RWPE2 (cell line): ENCODE measurements at regions not wholly inside any gene's neighbourhood (a gene's known extent, or its start where the extent isn't known, plus 50 kb on each side); places are given as distances from the start of the nearest gene placed in this dataset.

Source experiments
- ATAC-seq: fragments of 200-7000 bp; cut with Tn5 transposase; 3 replicates; pipeline ENCODE4 v1.9.1; 2021; ENCODE audit warnings: low read depth
- DNase-seq: peaks from one replicate; pipeline ENCODE4 v3.0.0-alpha.2; 2020; ENCODE audit warnings: low spot score
- H3K27ac ChIP-seq: fragments of 450-650 bp; 2 replicates; pipeline ENCODE4 v1.5.1; 2017; ENCODE audit warnings: mild to moderate bottlenecking; ENCODE audit not compliant: poor library complexity, severe bottlenecking
- H3K27me3 ChIP-seq: fragments of 250-450 bp; sonication (Bioruptor Pico); 2 replicates; pipeline ENCODE4 v1.5.1; 2021; ENCODE audit warnings: mild to moderate bottlenecking, moderate library complexity; ENCODE audit not compliant: insufficient read depth, poor library complexity, severe bottlenecking
- H3K36me3 ChIP-seq: fragments of 250-450 bp; sonication (Bioruptor Pico); 2 replicates; pipeline ENCODE4 v1.5.1; 2020; ENCODE audit warnings: low read depth, mild to moderate bottlenecking, moderate library complexity
- H3K4me1 ChIP-seq: fragments of 250-450 bp; sonication (Bioruptor Pico); 2 replicates; pipeline ENCODE4 v1.5.1; 2021; ENCODE audit warnings: mild to moderate bottlenecking, moderate library complexity; ENCODE audit not compliant: insufficient read depth, poor library complexity, severe bottlenecking
- H3K4me3 ChIP-seq: fragments of 250-450 bp; sonication (Bioruptor Pico); 2 replicates; pipeline ENCODE4 v1.5.1; 2021; ENCODE audit warnings: mild to moderate bottlenecking, moderate library complexity; ENCODE audit not compliant: severe bottlenecking
- H3K9me3 ChIP-seq: fragments of 250-450 bp; sonication (Bioruptor Pico); 2 replicates; pipeline ENCODE4 v1.5.1; 2021; ENCODE audit warnings: mild to moderate bottlenecking, moderate library complexity; ENCODE audit not compliant: severe bottlenecking
- TF ChIP-seq, protein P1 (sequence below): fragments of 450-650 bp; IDR thresholded peaks from one replicate; pipeline ENCODE4 v1.5.1; 2017; ENCODE audit warnings: mild to moderate bottlenecking, moderate library complexity; ENCODE audit not compliant: poor library complexity, severe bottlenecking

DNA sequence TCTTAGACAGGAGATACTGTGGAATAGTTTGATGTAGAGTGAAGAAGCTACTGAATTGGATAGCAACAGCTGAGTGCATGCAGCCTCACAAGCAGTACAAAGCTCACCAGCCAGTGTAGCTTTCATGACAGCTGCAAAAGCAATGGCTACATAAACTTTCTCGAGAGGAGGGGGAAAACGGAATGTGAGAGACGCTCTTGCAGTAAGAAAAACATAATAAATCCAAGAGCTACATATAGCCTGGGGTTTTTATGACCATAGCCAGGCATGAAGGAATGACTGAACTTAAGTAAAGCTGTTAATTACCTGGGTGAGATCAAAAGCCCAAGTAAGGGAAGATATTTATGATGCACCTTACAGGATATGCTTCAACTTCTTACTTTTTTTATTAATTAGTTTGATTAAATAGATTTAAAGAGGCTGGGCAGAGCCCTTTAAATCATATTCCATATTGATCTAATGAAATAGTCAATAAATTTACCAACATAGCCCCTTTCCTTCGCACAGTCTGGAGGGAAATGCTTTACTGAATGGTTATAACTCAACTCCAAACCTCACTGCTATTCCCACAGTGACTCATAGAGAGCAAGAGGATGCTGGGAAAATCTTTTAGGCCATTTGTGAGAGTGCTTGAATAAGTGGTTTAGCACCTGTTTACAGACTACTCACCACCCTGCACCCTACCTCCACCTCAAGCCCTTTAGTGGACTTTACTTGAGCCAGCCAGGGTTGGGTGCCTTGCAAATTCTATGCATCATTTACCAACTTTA, 407.2 kb upstream of the CLINT1 start:
- no peak overlapping the region for H3K4me3 ChIP-seq
- H3K36me3 ChIP-seq = no peaks in the 10 kb centered on the region
- no peak overlapping the region for H3K27ac ChIP-seq
- H3K27me3 ChIP-seq = no peaks in the 10 kb centered on the region
- H3K9me3 ChIP-seq = peaks cover 2% of the 10 kb centered on the region
- ATAC-seq (no peak), DNase-seq (no peak)
- TF ChIP-seq, protein P1, sequence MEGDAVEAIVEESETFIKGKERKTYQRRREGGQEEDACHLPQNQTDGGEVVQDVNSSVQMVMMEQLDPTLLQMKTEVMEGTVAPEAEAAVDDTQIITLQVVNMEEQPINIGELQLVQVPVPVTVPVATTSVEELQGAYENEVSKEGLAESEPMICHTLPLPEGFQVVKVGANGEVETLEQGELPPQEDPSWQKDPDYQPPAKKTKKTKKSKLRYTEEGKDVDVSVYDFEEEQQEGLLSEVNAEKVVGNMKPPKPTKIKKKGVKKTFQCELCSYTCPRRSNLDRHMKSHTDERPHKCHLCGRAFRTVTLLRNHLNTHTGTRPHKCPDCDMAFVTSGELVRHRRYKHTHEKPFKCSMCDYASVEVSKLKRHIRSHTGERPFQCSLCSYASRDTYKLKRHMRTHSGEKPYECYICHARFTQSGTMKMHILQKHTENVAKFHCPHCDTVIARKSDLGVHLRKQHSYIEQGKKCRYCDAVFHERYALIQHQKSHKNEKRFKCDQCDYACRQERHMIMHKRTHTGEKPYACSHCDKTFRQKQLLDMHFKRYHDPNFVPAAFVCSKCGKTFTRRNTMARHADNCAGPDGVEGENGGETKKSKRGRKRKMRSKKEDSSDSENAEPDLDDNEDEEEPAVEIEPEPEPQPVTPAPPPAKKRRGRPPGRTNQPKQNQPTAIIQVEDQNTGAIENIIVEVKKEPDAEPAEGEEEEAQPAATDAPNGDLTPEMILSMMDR = no peak
- no peaks in the 10 kb centered on the region for H3K4me1 ChIP-seq

DNA sequence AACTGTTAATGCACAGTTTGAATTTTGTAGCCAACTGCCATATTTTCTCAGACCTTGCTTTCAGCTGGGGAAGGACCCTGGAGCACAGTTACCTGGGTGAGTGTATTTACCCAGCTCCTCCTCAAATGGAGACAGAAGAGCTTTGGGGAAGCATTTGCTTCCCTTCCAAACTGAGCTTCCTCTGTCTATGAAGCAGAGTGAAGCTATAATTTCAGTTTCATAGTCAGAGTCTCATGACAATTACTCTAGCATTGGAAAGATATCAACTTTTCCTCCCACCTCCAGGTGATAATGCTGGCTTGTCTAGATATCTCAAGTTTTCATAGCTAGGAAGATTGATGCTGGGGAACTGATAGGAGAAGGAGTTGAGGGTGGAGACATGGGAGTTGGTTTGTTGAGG, 406.4 kb upstream of the CLINT1 start:
- no peak for ATAC-seq
- Histone ChIP-seq H3K27ac (no peak overlapping the region), H3K36me3 (no peaks in the 10 kb centered on the region), H3K4me1 (no peaks in the 10 kb centered on the region), H3K4me3 (no peak overlapping the region), H3K27me3 (no peaks in the 10 kb centered on the region), H3K9me3 (peaks cover 2% of the 10 kb centered on the region)
- no peak for DNase-seq
- TF ChIP-seq, protein P1 = no peak

DNA sequence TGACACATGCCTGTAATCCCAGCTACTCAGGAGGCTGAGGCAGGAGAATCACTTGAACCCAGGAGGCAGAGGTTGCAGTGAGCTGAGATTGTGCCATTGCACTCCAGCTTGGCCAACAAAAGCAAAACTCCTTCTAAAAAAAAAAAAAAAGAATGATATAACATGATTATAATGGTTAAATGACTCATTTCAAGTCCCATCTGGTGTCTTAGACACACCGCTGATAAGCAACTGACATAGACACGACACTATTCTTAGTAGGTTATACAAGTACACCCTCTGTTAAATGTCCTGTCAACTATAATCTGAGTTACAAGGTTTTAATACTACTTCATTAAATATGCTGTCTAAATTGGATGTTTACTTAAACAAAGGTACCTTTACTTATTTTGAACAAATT, 405.3 kb upstream of the CLINT1 start:
- Histone ChIP-seq H3K36me3 (no peaks in the 10 kb centered on the region), H3K27ac (no peak overlapping the region), H3K4me3 (no peak overlapping the region), H3K9me3 (peaks cover 2% of the 10 kb centered on the region), H3K4me1 (no peaks in the 10 kb centered on the region), H3K27me3 (no peaks in the 10 kb centered on the region)
- no peak for ATAC-seq
- TF ChIP-seq, protein P1 = no peak
- DNase-seq = no peak

DNA sequence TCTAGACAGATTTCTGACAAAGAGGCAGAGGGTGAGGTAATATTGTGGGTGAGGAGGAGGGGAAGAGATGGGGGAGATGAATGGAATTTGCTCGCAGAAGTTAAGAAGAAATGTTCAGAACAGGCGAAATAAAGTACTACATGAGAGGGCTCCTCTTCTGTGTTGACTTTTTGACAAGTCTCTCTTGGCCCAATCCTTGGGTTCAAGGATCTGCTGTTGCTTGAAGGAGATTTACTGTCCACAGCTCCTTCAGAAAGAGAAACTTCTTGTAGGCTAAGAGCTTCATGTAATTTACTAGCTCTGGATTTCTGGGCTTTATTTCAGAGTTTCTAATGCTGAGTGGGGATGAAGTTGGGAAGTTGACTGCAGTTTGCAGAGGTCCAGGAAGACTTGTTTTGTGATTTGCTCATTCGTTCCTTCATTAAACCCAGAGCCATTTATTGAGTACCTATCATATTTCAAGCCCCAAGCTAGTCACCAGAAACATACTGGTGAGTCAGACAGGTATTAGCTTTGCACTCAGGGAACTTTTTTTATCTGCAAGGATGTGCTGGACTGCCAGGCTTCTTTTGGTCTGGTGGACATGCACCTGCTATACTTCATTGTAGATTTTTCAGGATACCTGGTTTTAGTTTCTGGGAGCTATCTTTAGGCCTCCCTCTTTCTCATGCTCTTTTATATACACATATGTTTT, 402.9 kb upstream of the CLINT1 start:
- H3K27ac ChIP-seq = no peak overlapping the region
- H3K9me3 ChIP-seq = no peaks in the 10 kb centered on the region
- ATAC-seq (peak; percentile 79), DNase-seq (no peak)
- no peak overlapping the region for H3K4me3 ChIP-seq
- no peaks in the 10 kb centered on the region for H3K36me3 ChIP-seq
- TF ChIP-seq, protein P1 = no peak
- no peaks in the 10 kb centered on the region for H3K4me1 ChIP-seq
- no peaks in the 10 kb centered on the region for H3K27me3 ChIP-seq

DNA sequence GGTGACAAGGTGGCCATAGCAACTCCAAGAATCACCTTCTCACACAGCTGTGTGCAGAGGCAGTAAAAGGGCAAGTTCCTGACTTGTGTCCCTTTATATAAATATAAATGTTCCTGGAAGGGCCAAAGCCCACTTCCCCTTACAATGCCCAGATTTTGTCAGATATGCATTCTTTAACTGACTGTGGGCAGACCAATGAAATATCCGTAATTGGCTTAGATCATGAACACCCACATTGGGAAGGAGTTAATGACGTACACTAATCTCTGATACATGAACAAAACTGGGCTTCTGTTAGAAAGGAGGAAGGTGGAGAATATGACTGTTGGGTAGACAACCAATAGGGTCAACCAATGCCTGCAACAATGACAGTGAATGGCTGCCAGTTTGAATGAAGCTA, 397.2 kb upstream of the CLINT1 start:
- H3K27ac ChIP-seq = no peak overlapping the region
- no peaks in the 10 kb centered on the region for H3K36me3 ChIP-seq
- DNase-seq = no peak
- no peak for ATAC-seq
- no peaks in the 10 kb centered on the region for H3K9me3 ChIP-seq
- no peaks in the 10 kb centered on the region for H3K27me3 ChIP-seq
- TF ChIP-seq, protein P1 = no peak
- no peaks in the 10 kb centered on the region for H3K4me1 ChIP-seq
- H3K4me3 ChIP-seq = no peak overlapping the region
